Panc1 (cell line): ENCODE measurements at regions not wholly inside any gene's neighbourhood (a gene's known extent, or its start where the extent isn't known, plus 50 kb on each side); places are given as distances from the start of the nearest gene placed in this dataset.

ENCODE experiments used
- ATAC-seq: fragments of 200-7000 bp; cut with Tn5 transposase; 2 replicates; pipeline ENCODE4 v1.9.1; 2020; ENCODE audit warnings: mild to moderate bottlenecking, moderate library complexity
- BruUV-seq: library from RNA; stranded (reverse); fragments of 400-500 nt; replicated peaks from 2 replicates; lab custom pipeline; 2021; lab: Mats Ljungman, UMichigan
- CTCF ChIA-PET: fragments of 300-600 bp; sonication (Branson Sonifier 250); formaldehyde crosslinking; loops from one replicate; lab custom pipeline; 2022; ENCODE audit warnings: antibody characterized with exemption; lab: Charles Lee
- POLR2A ChIA-PET: fragments of 300-600 bp; sonication (Branson Sonifier 250); formaldehyde crosslinking; loops from one replicate; lab custom pipeline; 2022; ENCODE audit warnings: antibody characterized with exemption; lab: Charles Lee
- DNase-seq: peaks from one replicate; pipeline ENCODE4 v3.0.0-alpha.2; 2010; ENCODE audit warnings: low read depth, low spot score
- H3K27ac ChIP-seq: 2 replicates; pipeline ENCODE4 v1.5.1; 2011; ENCODE audit warnings: mild to moderate bottlenecking, low read length, inconsistent platforms
- H3K27me3 ChIP-seq: fragments of 200-500 bp; sonication (Bioruptor generic); 2 replicates; pipeline ENCODE4 v1.6.0; 2014; ENCODE audit warnings: low read length, inconsistent platforms; ENCODE audit not compliant: control insufficient read depth, insufficient read depth
- H3K36me3 ChIP-seq: fragments of 200-500 bp; sonication (Bioruptor generic); 2 replicates; pipeline ENCODE4 v1.5.1; 2014; ENCODE audit warnings: inconsistent platforms, mild to moderate bottlenecking, low read length, moderate library complexity; ENCODE audit not compliant: control insufficient read depth, insufficient read depth
- H3K4me1 ChIP-seq: 2 replicates; pipeline ENCODE4 v1.5.1; 2011; ENCODE audit warnings: inconsistent platforms, mild to moderate bottlenecking, low read length, moderate library complexity; ENCODE audit not compliant: control insufficient read depth, insufficient read depth
- H3K4me3 ChIP-seq, 2 experiments: 2 replicates each; pipeline ENCODE4 v1.5.1; 2011 to 2012; ENCODE audit warnings: low read depth in 2 of 2, low read length in 2 of 2, mild to moderate bottlenecking in 2 of 2, inconsistent platforms in 1 of 2, moderate library complexity in 1 of 2
- H3K9me3 ChIP-seq: fragments of 200-500 bp; sonication (Bioruptor generic); 2 replicates; pipeline ENCODE4 v1.5.1; 2014; ENCODE audit warnings: low read depth, mild to moderate bottlenecking, inconsistent platforms, low read length, moderate library complexity; ENCODE audit not compliant: control insufficient read depth, insufficient read depth
- CTCF ChIP-seq: fragments of 450-650 bp; IDR thresholded peaks from 2 replicates; pipeline ENCODE4 v1.5.1; 2017; ENCODE audit warnings: mild to moderate bottlenecking
- POLR2AphosphoS5 ChIP-seq: IDR thresholded peaks from 2 replicates; pipeline ENCODE4 v1.6.1; 2012; ENCODE audit warnings: mild to moderate bottlenecking, low read depth, low read length, moderate library complexity
- SIN3A ChIP-seq: IDR thresholded peaks from 2 replicates; pipeline ENCODE4 v1.6.1; 2012; ENCODE audit warnings: low read depth, mild to moderate bottlenecking, low read length, moderate library complexity, borderline replicate concordance; ENCODE audit not compliant: insufficient read depth
- TCF7L2 ChIP-seq: IDR thresholded peaks from 2 replicates; pipeline ENCODE4 v1.6.1; 2011; ENCODE audit warnings: mild to moderate bottlenecking, low read depth, low read length, inconsistent platforms
- in situ Hi-C: cut with HindIII; loops from 2 replicates; pipeline ENCODE4 v1.10.0; 2016; ENCODE audit warnings: low sequenced_read_pairs, low pct_unique_long_range_greater_than_20kb
- intact Hi-C: fragments of 100-400 bp; cut with micrococcal nuclease; formaldehyde crosslinking; loops from one replicate; pipeline ENCODE4 v1.10.0; 2022; ENCODE audit not compliant: unreplicated experiment
- TF ChIP-seq, protein P1 (sequence below), 2 experiments: IDR thresholded peaks; 2 replicates each; pipeline ENCODE4 v1.6.1; 2011 to 2012; ENCODE audit warnings: low read depth in 2 of 2, control low read depth in 1 of 2, low read length in 1 of 2, mild to moderate bottlenecking in 1 of 2, moderate library complexity in 1 of 2; ENCODE audit not compliant: insufficient read depth in 1 of 2

- H3K27ac ChIP-seq: no peak overlapping the region
- H3K36me3 ChIP-seq: no peaks in the 10 kb centered on the region
- H3K4me1 ChIP-seq: no peaks in the 10 kb centered on the region
- in situ Hi-C loops: no loop called here
- no peak for ATAC-seq
- ChIA-PET POLR2A (no interaction called here), CTCF (no interaction called here)
- H3K9me3 ChIP-seq: no peaks in the 10 kb centered on the region
- no peak overlapping the region for H3K4me3 ChIP-seq
- intact Hi-C loops: no loop called here
- TF ChIP-seq TCF7L2 (no peak), CTCF (no peak), POLR2AphosphoS5 (no peak), SIN3A (no peak)
- TF ChIP-seq, protein P1, sequence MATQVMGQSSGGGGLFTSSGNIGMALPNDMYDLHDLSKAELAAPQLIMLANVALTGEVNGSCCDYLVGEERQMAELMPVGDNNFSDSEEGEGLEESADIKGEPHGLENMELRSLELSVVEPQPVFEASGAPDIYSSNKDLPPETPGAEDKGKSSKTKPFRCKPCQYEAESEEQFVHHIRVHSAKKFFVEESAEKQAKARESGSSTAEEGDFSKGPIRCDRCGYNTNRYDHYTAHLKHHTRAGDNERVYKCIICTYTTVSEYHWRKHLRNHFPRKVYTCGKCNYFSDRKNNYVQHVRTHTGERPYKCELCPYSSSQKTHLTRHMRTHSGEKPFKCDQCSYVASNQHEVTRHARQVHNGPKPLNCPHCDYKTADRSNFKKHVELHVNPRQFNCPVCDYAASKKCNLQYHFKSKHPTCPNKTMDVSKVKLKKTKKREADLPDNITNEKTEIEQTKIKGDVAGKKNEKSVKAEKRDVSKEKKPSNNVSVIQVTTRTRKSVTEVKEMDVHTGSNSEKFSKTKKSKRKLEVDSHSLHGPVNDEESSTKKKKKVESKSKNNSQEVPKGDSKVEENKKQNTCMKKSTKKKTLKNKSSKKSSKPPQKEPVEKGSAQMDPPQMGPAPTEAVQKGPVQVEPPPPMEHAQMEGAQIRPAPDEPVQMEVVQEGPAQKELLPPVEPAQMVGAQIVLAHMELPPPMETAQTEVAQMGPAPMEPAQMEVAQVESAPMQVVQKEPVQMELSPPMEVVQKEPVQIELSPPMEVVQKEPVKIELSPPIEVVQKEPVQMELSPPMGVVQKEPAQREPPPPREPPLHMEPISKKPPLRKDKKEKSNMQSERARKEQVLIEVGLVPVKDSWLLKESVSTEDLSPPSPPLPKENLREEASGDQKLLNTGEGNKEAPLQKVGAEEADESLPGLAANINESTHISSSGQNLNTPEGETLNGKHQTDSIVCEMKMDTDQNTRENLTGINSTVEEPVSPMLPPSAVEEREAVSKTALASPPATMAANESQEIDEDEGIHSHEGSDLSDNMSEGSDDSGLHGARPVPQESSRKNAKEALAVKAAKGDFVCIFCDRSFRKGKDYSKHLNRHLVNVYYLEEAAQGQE (IDR thresholded peaks at IDR 0.05; ENCODE audit: insufficient read depth in 1 of 2, low read depth in 2 of 2, low read length in 1 of 2): no peak
- no peaks in the 10 kb centered on the region for H3K27me3 ChIP-seq
- BruUV-seq: no TSS peak
- DNase-seq: no peak
Observed at GRCh38 chr12:34107781-34108404, 85.6 kb downstream of the ALG10 start.

DNA sequence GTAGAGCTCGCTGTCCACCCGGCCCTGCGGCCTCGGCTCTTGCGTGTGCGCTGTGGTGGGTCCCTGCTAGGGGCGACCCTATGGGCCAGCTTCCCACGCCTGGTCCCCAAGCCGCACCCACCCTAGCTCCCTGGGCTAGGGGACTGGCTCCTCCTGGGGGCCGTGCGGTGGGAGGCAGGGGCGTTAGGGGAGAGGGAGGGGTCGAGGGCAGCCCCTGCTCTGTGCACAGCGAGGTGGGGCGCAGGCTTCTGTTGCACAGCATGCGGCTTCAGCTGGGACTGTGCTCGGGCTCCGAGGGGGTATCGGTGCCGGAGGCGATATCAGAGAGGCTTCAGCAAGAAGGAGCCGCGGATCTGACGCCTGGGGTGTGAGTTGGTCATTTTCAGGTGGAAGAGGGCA lies 86.1 kb downstream of the ALG10 start:
- no peak for ATAC-seq

More for the DNA sequence above, 86.1 kb downstream of the ALG10 start:
- H3K27me3 ChIP-seq: no peaks in the 10 kb centered on the region
- no peak overlapping the region for H3K4me3 ChIP-seq
- in situ Hi-C loops: no loop called here
- ChIA-PET POLR2A (no interaction called here), CTCF (no interaction called here)
- H3K9me3 ChIP-seq: no peaks in the 10 kb centered on the region
- no peaks in the 10 kb centered on the region for H3K36me3 ChIP-seq
- no peaks in the 10 kb centered on the region for H3K4me1 ChIP-seq
- H3K27ac ChIP-seq: no peak overlapping the region
- BruUV-seq: no TSS peak
- intact Hi-C loops: no loop called here
- no peak for DNase-seq
- no peak for TF ChIP-seq SIN3A
- no peak for TF ChIP-seq TCF7L2
- TF ChIP-seq CTCF: no peak
- no peak for TF ChIP-seq POLR2AphosphoS5
- TF ChIP-seq, protein P1 (IDR thresholded peaks at IDR 0.05; ENCODE audit: insufficient read depth in 1 of 2, low read depth in 2 of 2, low read length in 1 of 2): no peak
